ENCODE measurements at regions not wholly inside any gene's neighbourhood (a gene's known extent, or its start where the extent isn't known, plus 50 kb on each side); places are given as distances from the start of the nearest gene placed in this dataset.

- DNase-seq, result no peak
Observed at GRCh38 chr4:127143460-127144195, 489.1 kb upstream of the INTU start.

- no peak for DNase-seq
Observed at GRCh38 chr4:127145006-127145540, 487.7 kb upstream of the INTU start.

GRCh38 chr4:127148165-127148564, 484.6 kb upstream of the INTU start:
- no peak for DNase-seq

- no peak for DNase-seq
Observed at GRCh38 chr4:127149086-127149485, 483.7 kb upstream of the INTU start.

GRCh38 chr4:127151941-127152340, 480.8 kb upstream of the INTU start:
- DNase-seq, result no peak

GRCh38 chr4:127155116-127155515, 477.6 kb upstream of the INTU start:
- no peak for DNase-seq

- DNase-seq, result no peak
Observed at GRCh38 chr4:127155555-127155954, 477.2 kb upstream of the INTU start.

GRCh38 chr4:127162741-127163140, 470.0 kb upstream of the INTU start:
- no peak for DNase-seq

GRCh38 chr4:127165971-127166370, 466.8 kb upstream of the INTU start:
- DNase-seq, result no peak

- no peak for DNase-seq
Observed at GRCh38 chr4:127174201-127174600, 458.6 kb upstream of the INTU start.

GRCh38 chr4:127174616-127175015, 458.1 kb upstream of the INTU start:
- DNase-seq, result no peak

GRCh38 chr4:127179256-127180087, 453.3 kb upstream of the INTU start:
- no peak for DNase-seq

- DNase-seq, result no peak
Observed at GRCh38 chr4:127181001-127181400, 451.8 kb upstream of the INTU start.

GRCh38 chr4:127182687-127183086, 450.1 kb upstream of the INTU start:
- DNase-seq, result no peak

GRCh38 chr4:127188847-127189246, 443.9 kb upstream of the INTU start:
- DNase-seq, result no peak

GRCh38 chr4:127194281-127194680, 438.5 kb upstream of the INTU start:
- no peak for DNase-seq

GRCh38 chr4:127196655-127197352, 436.0 kb upstream of the INTU start:
- no peak for DNase-seq

- no peak for DNase-seq
Observed at GRCh38 chr4:127203562-127204200, 429.1 kb upstream of the INTU start.

- DNase-seq, result no peak
Observed at GRCh38 chr4:127204322-127204721, 428.4 kb upstream of the INTU start.

GRCh38 chr4:127209580-127210095, 423.1 kb upstream of the INTU start:
- no peak for DNase-seq

GRCh38 chr4:127210893-127211649, 421.7 kb upstream of the INTU start:
- no peak for DNase-seq

All from T-helper 2 cell (primary cell).